ENCODE measurements at regions not wholly inside any gene's neighbourhood (a gene's known extent, or its start where the extent isn't known, plus 50 kb on each side); places are given as distances from the start of the nearest gene placed in this dataset.

GRCh38 chr14:82060219-82060618, 526.6 kb upstream of the SEL1L start:
- H3K27ac ChIP-seq (ENCODE audit: low read depth, low read length) = no peak overlapping the region
- no peak for DNase-seq (ENCODE audit: low read depth, low spot score)
- TF ChIP-seq CTCF (IDR thresholded peaks at IDR 0.05; ENCODE audit: low read depth, low read length) = no peak
- H3K4me3 ChIP-seq (ENCODE audit: low read depth, low read length) = no peak overlapping the region
- no peaks in the 10 kb centered on the region for H3K27me3 ChIP-seq (ENCODE audit: control insufficient read depth, insufficient read depth, low read length)
- ChIA-PET CTCF (no interaction called here), POLR2A (no interaction called here)
- peaks cover 7% of the 10 kb centered on the region; the same call in 1 of the 2 replicates for H3K9me3 ChIP-seq (ENCODE audit: control insufficient read depth, insufficient read depth, low read length)

GRCh38 chr14:82067221-82067875, 533.7 kb upstream of the SEL1L start:
- DNase-seq (ENCODE audit: low read depth, low spot score) = no peak
- POLR2A ChIA-PET = no interaction called here
- Histone ChIP-seq H3K9me3 (ENCODE audit: control insufficient read depth, insufficient read depth, low read length) (peaks cover 18% of the 10 kb centered on the region), H3K4me3 (ENCODE audit: low read depth, low read length) (no peak overlapping the region), H3K27me3 (ENCODE audit: control insufficient read depth, insufficient read depth, low read length) (no peaks in the 10 kb centered on the region), H3K27ac (ENCODE audit: low read depth, low read length) (no peak overlapping the region)
- CTCF ChIA-PET = no interaction called here
- no peak for TF ChIP-seq CTCF (IDR thresholded peaks at IDR 0.05; ENCODE audit: low read depth, low read length)

- TF ChIP-seq CTCF (IDR thresholded peaks at IDR 0.05; ENCODE audit: low read depth, low read length) = no peak
- Histone ChIP-seq H3K27ac (ENCODE audit: low read depth, low read length) (no peak overlapping the region), H3K9me3 (ENCODE audit: control insufficient read depth, insufficient read depth, low read length) (peaks cover 18% of the 10 kb centered on the region), H3K27me3 (ENCODE audit: control insufficient read depth, insufficient read depth, low read length) (no peaks in the 10 kb centered on the region), H3K4me3 (ENCODE audit: low read depth, low read length) (no peak overlapping the region)
- ChIA-PET CTCF (no interaction called here), POLR2A (no interaction called here)
- DNase-seq (ENCODE audit: low read depth, low spot score) = no peak
Observed at GRCh38 chr14:82070040-82070439, 536.4 kb upstream of the SEL1L start.

- POLR2A ChIA-PET = no interaction called here
- Histone ChIP-seq H3K27ac (ENCODE audit: low read depth, low read length) (no peak overlapping the region), H3K4me3 (ENCODE audit: low read depth, low read length) (no peak overlapping the region), H3K27me3 (ENCODE audit: control insufficient read depth, insufficient read depth, low read length) (no peaks in the 10 kb centered on the region), H3K9me3 (ENCODE audit: control insufficient read depth, insufficient read depth, low read length) (peaks cover 15% of the 10 kb centered on the region)
- no peak for DNase-seq (ENCODE audit: low read depth, low spot score)
- no peak for TF ChIP-seq CTCF (IDR thresholded peaks at IDR 0.05; ENCODE audit: low read depth, low read length)
- CTCF ChIA-PET = no interaction called here
Observed at GRCh38 chr14:82070753-82071152, 537.1 kb upstream of the SEL1L start.

GRCh38 chr14:82073547-82073946, 539.9 kb upstream of the SEL1L start:
- TF ChIP-seq CTCF (IDR thresholded peaks at IDR 0.05; ENCODE audit: low read depth, low read length) = no peak
- H3K27me3 ChIP-seq (ENCODE audit: control insufficient read depth, insufficient read depth, low read length) = no peaks in the 10 kb centered on the region
- no peak overlapping the region for H3K27ac ChIP-seq (ENCODE audit: low read depth, low read length)
- ChIA-PET CTCF (no interaction called here), POLR2A (no interaction called here)
- H3K9me3 ChIP-seq (ENCODE audit: control insufficient read depth, insufficient read depth, low read length) = peaks cover 12% of the 10 kb centered on the region
- no peak overlapping the region for H3K4me3 ChIP-seq (ENCODE audit: low read depth, low read length)
- no peak for DNase-seq (ENCODE audit: low read depth, low spot score)
